ENCODE measurements at regions not wholly inside any gene's neighbourhood (a gene's known extent, or its start where the extent isn't known, plus 50 kb on each side); places are given as distances from the start of the nearest gene placed in this dataset.

DNA sequence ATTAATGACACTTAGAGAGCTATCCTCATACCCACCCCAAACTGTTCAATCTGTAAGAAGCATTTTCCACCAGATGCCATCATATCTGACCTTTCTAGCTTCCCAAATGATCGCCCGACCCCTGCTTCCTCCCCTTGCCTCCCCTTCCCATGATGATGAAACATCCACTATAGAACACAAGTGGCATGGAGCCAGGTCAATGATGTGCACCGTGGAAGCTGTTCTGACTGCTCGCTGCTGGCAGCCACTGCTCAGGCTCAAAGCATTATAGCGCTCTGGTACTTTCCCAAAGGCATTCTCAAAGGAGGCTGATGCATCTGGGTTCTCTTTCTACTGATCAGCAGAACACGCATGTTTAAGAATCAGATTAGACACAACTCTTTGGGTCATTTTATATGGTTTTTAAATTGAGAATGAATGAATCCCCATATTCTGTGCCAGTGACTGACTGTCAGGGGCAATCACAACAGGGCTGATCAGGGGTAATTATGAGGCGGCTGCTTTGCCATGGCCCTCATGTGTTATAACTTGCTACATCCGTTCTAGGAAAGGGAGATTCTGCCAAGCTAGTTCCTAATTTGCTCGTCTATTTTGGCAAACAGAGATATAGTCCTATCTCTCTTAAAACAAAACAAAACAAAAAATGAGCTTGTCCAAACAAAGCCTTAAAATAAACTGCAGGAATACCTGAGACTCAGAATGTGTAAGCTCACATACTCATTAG lies 343.7 kb downstream of the ENC1 start:
- Histone ChIP-seq H3K27me3 (ENCODE audit: control insufficient read depth, insufficient read depth, low read length) (no peaks in the 10 kb centered on the region), H3K27ac (ENCODE audit: low read depth, low read length) (no peak overlapping the region), H3K9ac (ENCODE audit: low read length) (no peak overlapping the region), H3K36me3 (ENCODE audit: control insufficient read depth, insufficient read depth, low read length) (no peaks in the 10 kb centered on the region), H3K4me3 (ENCODE audit: low read length) (no peak overlapping the region), H3K4me1 (ENCODE audit: control insufficient read depth, insufficient read depth, low read length) (peaks cover 2% of the 10 kb centered on the region)

DNA sequence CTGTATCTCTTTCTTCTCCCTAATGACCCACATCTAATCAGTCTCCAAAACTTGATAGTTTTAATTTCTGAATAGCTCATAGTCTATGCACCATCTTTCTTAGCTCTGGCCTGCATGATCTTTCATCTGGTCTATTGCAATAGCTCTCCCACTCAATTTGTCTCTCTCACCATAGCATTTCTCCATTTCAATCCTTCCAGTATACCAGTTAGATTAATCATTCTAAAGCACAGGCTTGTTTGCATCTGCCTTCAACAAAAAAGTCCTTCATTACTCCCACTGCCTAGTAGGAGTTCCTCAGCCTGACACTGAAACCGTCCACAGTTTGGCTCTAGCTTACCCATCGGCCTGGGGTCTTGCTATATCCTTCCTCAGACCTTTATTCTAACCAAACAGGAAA lies 344.9 kb downstream of the ENC1 start:
- Histone ChIP-seq H3K36me3 (ENCODE audit: control insufficient read depth, insufficient read depth, low read length) (no peaks in the 10 kb centered on the region), H3K9ac (ENCODE audit: low read length) (no peak overlapping the region), H3K27me3 (ENCODE audit: control insufficient read depth, insufficient read depth, low read length) (no peaks in the 10 kb centered on the region), H3K27ac (ENCODE audit: low read depth, low read length) (no peak overlapping the region), H3K4me3 (ENCODE audit: low read length) (no peak overlapping the region), H3K4me1 (ENCODE audit: control insufficient read depth, insufficient read depth, low read length) (peaks cover 2% of the 10 kb centered on the region)

DNA sequence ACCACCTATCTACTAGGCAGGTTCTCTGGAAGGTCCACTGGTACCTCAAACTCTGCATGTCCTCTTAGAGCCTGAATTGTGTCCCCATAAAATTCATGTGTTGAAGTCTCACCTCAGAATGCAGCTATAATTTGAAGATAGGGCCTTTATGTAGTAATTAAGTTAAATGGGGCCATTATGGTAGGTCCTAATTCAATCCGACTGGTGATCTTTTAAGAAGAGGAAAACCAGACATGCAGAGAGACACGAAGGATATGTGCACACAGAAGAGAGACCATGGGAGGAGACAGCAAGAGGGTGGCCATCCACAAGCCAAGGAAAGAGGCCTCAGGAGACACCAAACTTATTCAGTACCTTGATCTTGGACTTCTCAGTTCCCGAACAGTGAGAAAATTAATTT lies 345.4 kb downstream of the ENC1 start:
- Histone ChIP-seq H3K27ac (ENCODE audit: low read depth, low read length) (no peak overlapping the region), H3K4me1 (ENCODE audit: control insufficient read depth, insufficient read depth, low read length) (peaks cover 2% of the 10 kb centered on the region), H3K9ac (ENCODE audit: low read length) (no peak overlapping the region), H3K27me3 (ENCODE audit: control insufficient read depth, insufficient read depth, low read length) (no peaks in the 10 kb centered on the region), H3K36me3 (ENCODE audit: control insufficient read depth, insufficient read depth, low read length) (no peaks in the 10 kb centered on the region), H3K4me3 (ENCODE audit: low read length) (no peak overlapping the region)

DNA sequence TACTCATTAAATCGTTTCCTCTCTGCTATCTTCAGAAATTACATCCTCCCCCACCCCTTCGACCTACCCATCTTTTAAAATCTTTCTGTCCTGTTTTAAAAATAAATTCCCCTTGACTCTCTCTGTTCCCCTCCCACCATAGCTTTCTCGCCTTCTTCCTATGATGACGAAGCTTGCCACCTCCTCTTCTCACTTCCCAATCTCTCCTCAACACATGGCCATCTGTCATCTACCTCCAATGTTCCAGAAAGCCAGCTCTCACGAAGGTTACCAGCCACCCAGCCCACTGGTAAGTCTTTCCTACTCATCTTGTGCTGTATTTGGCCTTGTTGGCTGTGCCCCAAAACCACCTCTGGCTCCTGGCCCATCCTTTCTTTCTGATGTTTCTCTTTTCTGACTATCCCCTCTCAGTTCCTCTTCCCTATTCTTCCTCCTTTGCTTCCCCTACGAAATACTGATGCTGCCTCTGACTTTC lies 346.3 kb downstream of the ENC1 start:
- H3K4me1 ChIP-seq (ENCODE audit: control insufficient read depth, insufficient read depth, low read length): peaks cover 2% of the 10 kb centered on the region
- no peaks in the 10 kb centered on the region for H3K36me3 ChIP-seq (ENCODE audit: control insufficient read depth, insufficient read depth, low read length)
- no peaks in the 10 kb centered on the region for H3K27me3 ChIP-seq (ENCODE audit: control insufficient read depth, insufficient read depth, low read length)
- no peak overlapping the region for H3K27ac ChIP-seq (ENCODE audit: low read depth, low read length)
- H3K4me3 ChIP-seq (ENCODE audit: low read length): no peak overlapping the region
- no peak overlapping the region for H3K9ac ChIP-seq (ENCODE audit: low read length)

DNA sequence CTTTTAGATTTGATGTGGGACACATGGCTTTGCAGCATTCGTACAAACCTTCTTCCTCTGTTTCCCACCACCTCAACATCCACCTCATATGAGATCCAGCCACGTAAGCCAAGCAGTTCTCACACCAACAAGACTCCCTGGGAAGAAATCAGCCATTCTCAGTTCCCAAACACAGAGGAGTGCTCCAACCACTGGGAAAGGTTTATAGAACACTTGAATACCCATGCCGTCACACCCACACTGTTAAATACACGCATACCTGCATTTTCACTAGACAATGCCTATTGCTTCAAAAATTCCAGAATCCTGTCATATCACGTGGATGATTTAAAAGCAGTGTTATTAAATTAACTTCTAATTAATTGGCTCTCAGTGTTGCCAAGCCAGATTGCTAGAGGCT lies 347.3 kb downstream of the ENC1 start:
- Histone ChIP-seq H3K4me1 (ENCODE audit: control insufficient read depth, insufficient read depth, low read length) (peaks cover 2% of the 10 kb centered on the region), H3K9ac (ENCODE audit: low read length) (no peak overlapping the region), H3K27me3 (ENCODE audit: control insufficient read depth, insufficient read depth, low read length) (no peaks in the 10 kb centered on the region), H3K4me3 (ENCODE audit: low read length) (no peak overlapping the region), H3K27ac (ENCODE audit: low read depth, low read length) (no peak overlapping the region), H3K36me3 (ENCODE audit: control insufficient read depth, insufficient read depth, low read length) (no peaks in the 10 kb centered on the region)

DNA sequence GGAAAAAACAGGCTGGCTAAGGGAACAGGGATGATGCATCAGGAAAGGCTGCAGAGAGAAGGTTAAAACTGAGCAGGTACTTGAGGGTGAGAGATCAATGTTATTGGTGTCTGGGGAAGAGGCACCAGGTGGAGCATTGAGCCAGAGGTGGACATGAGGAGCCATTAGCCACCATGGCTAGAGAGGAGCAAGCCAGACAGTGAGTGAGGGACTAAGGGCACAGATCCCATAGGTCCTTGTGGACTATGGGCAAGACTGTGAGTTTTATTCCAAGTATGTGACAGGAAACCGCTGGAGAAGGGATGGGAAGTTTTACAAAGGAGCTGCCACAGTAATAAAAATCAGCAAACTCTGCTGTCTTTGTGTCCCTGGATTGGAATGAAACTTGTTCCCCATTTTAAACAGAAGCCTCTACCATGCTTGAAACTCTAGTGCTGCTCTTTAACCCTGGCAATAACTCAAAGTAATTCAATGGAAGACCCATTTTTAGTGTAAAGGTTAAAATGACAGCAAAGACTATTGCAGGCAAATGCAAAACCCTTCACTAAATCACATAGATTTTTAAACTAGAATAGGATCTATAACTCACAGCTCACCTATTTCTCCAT lies 349.8 kb downstream of the ENC1 start:
- no peak overlapping the region for H3K9ac ChIP-seq (ENCODE audit: low read length)
- no peaks in the 10 kb centered on the region for H3K36me3 ChIP-seq (ENCODE audit: control insufficient read depth, insufficient read depth, low read length)
- no peak overlapping the region for H3K27ac ChIP-seq (ENCODE audit: low read depth, low read length)
- H3K4me3 ChIP-seq (ENCODE audit: low read length): no peak overlapping the region
- H3K4me1 ChIP-seq (ENCODE audit: control insufficient read depth, insufficient read depth, low read length): peaks cover 2% of the 10 kb centered on the region
- no peaks in the 10 kb centered on the region for H3K27me3 ChIP-seq (ENCODE audit: control insufficient read depth, insufficient read depth, low read length)

DNA sequence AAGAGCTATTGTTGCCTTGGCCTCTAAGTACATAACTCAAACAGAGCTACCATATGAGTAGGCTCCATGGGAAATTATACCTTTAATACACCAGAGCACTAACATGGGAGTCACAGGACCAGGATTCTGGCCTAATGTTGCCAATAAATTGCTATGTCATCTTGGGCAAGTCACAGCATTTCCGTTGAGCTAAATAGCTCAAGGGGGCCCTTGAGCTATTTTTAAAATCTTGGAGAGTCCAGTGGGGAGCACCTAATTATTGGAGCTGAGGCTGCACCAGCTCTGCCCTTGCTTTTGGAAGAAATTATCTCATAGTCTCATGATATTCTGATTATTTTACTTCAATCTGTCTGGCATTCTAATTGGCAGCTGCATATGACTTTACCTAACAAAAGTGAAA lies 350.8 kb downstream of the ENC1 start:
- H3K9ac ChIP-seq (ENCODE audit: low read length): no peak overlapping the region
- H3K4me3 ChIP-seq (ENCODE audit: low read length): no peak overlapping the region
- H3K36me3 ChIP-seq (ENCODE audit: control insufficient read depth, insufficient read depth, low read length): no peaks in the 10 kb centered on the region
- no peaks in the 10 kb centered on the region for H3K27me3 ChIP-seq (ENCODE audit: control insufficient read depth, insufficient read depth, low read length)
- H3K4me1 ChIP-seq (ENCODE audit: control insufficient read depth, insufficient read depth, low read length): peaks cover 2% of the 10 kb centered on the region
- no peak overlapping the region for H3K27ac ChIP-seq (ENCODE audit: low read depth, low read length)

DNA sequence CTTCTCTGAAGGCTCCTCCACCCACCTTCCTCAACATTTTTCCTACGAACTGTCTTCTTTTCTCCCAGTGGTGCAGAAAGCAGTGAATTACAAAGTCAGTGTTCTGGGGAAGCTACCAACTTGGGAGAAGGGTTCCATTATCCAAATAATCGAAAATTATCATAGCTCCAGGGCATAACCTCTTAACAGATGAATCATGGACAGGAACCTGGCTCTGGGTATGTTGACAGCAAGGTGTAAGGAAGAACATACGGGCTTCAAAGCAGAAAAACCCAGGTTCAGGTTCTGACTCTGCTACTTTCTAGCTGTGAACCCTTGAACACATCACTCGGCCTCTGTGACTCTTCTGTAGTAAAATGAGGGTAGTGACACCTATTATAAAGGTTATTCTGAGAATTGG lies 351.3 kb downstream of the ENC1 start:
- H3K4me1 ChIP-seq (ENCODE audit: control insufficient read depth, insufficient read depth, low read length): peaks cover 2% of the 10 kb centered on the region
- H3K27ac ChIP-seq (ENCODE audit: low read depth, low read length): peak overlapping the region; percentile 4
- H3K4me3 ChIP-seq (ENCODE audit: low read length): no peak overlapping the region

DNA sequence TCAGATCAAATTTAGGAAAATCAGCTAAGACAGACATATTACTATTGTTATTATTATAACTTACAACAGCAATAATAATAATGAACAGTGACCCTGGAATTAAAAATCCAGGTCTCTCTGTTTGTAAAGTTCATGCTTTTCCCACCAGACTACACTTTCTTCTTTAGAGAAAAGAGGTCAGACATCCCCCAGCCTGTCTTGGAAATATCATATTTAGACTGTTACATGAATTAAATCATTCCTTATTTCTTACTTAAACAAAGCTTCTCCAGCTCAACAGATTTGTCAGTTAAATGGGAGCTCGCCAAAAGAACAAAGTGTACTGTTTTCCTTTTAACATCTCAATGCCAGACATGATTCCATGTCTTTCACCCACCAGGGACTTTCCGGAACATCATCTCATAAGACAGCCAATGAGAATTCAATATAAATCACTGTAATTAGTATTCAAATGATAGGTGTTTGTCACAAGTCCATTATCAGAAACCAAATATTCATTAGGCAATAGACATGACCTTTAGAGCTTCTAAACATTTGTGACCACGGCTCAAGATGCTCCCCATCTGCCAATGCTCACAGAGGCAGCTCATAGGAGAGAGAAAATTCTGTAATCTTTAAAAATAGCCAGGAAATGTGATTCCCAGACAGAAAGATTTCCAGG lies 351.9 kb downstream of the ENC1 start:
- Histone ChIP-seq H3K27ac (ENCODE audit: low read depth, low read length) (peak overlapping the region; percentile 4), H3K36me3 (ENCODE audit: control insufficient read depth, insufficient read depth, low read length) (no peaks in the 10 kb centered on the region)

More for the DNA sequence above, 351.3 kb downstream of the ENC1 start:
- Histone ChIP-seq H3K36me3 (ENCODE audit: control insufficient read depth, insufficient read depth, low read length) (no peaks in the 10 kb centered on the region), H3K9ac (ENCODE audit: low read length) (no peak overlapping the region), H3K27me3 (ENCODE audit: control insufficient read depth, insufficient read depth, low read length) (no peaks in the 10 kb centered on the region)

DNA sequence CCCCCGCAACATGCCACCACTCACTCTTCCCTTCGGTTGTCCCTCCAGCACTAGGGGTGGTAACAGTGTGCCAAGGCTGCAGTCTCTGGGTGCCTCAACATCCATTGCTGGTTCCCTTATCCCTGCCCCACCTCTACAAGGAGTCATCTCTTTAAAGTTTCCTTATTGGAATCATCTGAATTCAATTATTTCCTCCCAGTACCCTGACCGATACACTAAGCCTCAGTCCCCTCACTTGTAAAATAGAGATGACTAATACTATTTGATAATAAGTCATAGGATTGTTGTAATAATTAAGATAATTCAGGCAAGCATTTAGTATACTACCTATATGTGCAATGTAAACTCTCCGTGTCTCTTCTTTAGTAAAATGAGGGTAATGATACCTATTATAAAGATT lies 352.5 kb downstream of the ENC1 start:
- Histone ChIP-seq H3K9ac (ENCODE audit: low read length) (no peak overlapping the region), H3K4me1 (ENCODE audit: control insufficient read depth, insufficient read depth, low read length) (peaks cover 2% of the 10 kb centered on the region), H3K4me3 (ENCODE audit: low read length) (no peak overlapping the region), H3K36me3 (ENCODE audit: control insufficient read depth, insufficient read depth, low read length) (no peaks in the 10 kb centered on the region), H3K27ac (ENCODE audit: low read depth, low read length) (no peak overlapping the region), H3K27me3 (ENCODE audit: control insufficient read depth, insufficient read depth, low read length) (no peaks in the 10 kb centered on the region)

More for the DNA sequence above, 351.9 kb downstream of the ENC1 start:
- peaks cover 2% of the 10 kb centered on the region for H3K4me1 ChIP-seq (ENCODE audit: control insufficient read depth, insufficient read depth, low read length)
- H3K4me3 ChIP-seq (ENCODE audit: low read length): no peak overlapping the region
- H3K27me3 ChIP-seq (ENCODE audit: control insufficient read depth, insufficient read depth, low read length): no peaks in the 10 kb centered on the region
- H3K9ac ChIP-seq (ENCODE audit: low read length): no peak overlapping the region

DNA sequence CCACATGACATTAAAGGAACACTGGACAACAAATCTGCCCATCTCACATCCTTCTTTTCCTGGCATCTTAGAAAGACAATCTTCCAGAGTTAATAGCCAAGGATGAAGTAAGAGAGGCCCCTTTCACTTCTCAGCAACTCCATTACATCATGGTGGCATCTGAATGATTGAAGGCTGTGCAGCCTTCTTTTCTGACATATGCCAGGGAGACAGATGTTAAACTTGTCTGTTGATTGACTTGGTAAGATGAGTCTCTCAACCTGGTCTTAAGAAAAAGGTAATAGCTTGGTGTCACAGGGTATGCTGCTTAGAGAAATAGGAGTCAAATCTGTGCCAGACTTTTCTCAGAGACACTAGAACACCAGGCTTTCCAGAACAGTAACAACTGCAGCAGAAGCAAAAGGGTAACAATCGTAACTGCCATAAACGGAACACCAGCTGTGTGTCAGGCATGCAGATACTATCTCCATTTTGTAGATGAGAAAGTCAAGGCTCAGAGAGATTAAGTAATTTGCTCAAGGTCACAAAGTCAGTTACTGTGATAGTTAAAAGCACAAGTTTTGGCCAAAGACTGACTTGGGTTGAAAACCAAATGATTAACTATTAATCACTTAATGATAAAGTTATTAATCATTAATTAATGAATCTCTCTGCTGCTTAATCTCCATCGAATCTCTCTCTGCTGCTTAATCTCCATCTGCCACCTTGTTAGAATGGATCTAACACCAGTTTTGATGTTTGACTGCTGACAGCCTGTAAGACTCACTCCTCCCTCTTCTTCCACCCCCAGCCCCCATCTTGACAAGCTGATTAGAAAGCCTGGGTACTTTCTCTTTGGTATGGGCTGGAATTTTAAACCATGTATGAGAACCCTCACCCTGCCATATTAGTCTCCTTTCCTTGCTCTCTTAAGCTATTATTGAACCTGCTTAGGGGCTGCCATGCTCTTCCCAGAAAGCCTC lies 353.5 kb downstream of the ENC1 start:
- Histone ChIP-seq H3K27ac (ENCODE audit: low read depth, low read length) (no peak overlapping the region), H3K4me1 (ENCODE audit: control insufficient read depth, insufficient read depth, low read length) (no peaks in the 10 kb centered on the region), H3K4me3 (ENCODE audit: low read length) (no peak overlapping the region), H3K27me3 (ENCODE audit: control insufficient read depth, insufficient read depth, low read length) (no peaks in the 10 kb centered on the region), H3K36me3 (ENCODE audit: control insufficient read depth, insufficient read depth, low read length) (no peaks in the 10 kb centered on the region), H3K9ac (ENCODE audit: low read length) (no peak overlapping the region)

All from rectal smooth muscle tissue (tissue), 1 donor.